Peyer's patch (tissue), 4 donors: ENCODE measurements at regions not wholly inside any gene's neighbourhood (a gene's known extent, or its start where the extent isn't known, plus 50 kb on each side); places are given as distances from the start of the nearest gene placed in this dataset.

Source experiments
- CTCF ChIP-seq, 6 experiments: fragments of 450-650 bp in 4 of 6; fragments of 200-600 bp in 2 of 6; sonication (generic) in 1 of 6; IDR thresholded peaks; one replicate each; pipeline ENCODE4 v1.5.1; 2017 to 2019; ENCODE audit warnings: antibody characterized with exemption in 6 of 6, mild to moderate bottlenecking in 3 of 6, moderate library complexity in 1 of 6
- POLR2A ChIP-seq, 2 donors: fragments of 450-650 bp; IDR thresholded peaks; one replicate each; pipeline ENCODE4 v1.5.1; 2017; ENCODE audit warnings: antibody characterized with exemption in 2 of 2, mild to moderate bottlenecking in 2 of 2, moderate library complexity in 2 of 2

GRCh38 chr4:14518136-14518535, 484.1 kb upstream of the CPEB2 start:
- no peak for TF ChIP-seq CTCF (IDR thresholded peaks at IDR 0.05)
- no peak for TF ChIP-seq POLR2A (IDR thresholded peaks at IDR 0.05)
